Gastrocnemius medialis (tissue), 4 donors: ENCODE measurements at regions not wholly inside any gene's neighbourhood (a gene's known extent, or its start where the extent isn't known, plus 50 kb on each side); places are given as distances from the start of the nearest gene placed in this dataset.

Source experiments
- ATAC-seq, 2 donors: fragments of 150-250 bp; one replicate each; pipeline ENCODE4 v1.9.1; 2016
- DNase-seq, 2 donors: peaks; one replicate each; pipeline ENCODE4 v3.0.0-alpha.2; 2019
- H3K27ac ChIP-seq, 4 donors: fragments of 200-600 bp; sonication (generic); 1 replicate in 1 of 4; 2 replicates in 3 of 4; pipeline ENCODE4 v1.5.1; 2016 to 2018; ENCODE audit warnings: mild to moderate bottlenecking in 2 of 4, moderate library complexity in 1 of 4
- H3K27me3 ChIP-seq, 3 donors: fragments of 200-600 bp; sonication (generic) in 2 of 3; 1 replicate in 1 of 3; 2 replicates in 2 of 3; pipeline versions ENCODE4 v1.5.1 to v1.6.0; 2016 to 2019; ENCODE audit warnings: mild to moderate bottlenecking in 1 of 3, moderate library complexity in 1 of 3
- H3K36me3 ChIP-seq, 2 donors: fragments of 200-600 bp; sonication (generic) in 1 of 2; one replicate each; pipeline ENCODE4 v1.5.1; 2017 to 2018
- H3K4me1 ChIP-seq, 2 donors: fragments of 200-600 bp; sonication (generic) in 1 of 2; one replicate each; pipeline ENCODE4 v1.5.1; 2016 to 2017; ENCODE audit warnings: mild to moderate bottlenecking in 2 of 2
- H3K4me3 ChIP-seq, 4 donors: fragments of 200-600 bp; sonication (generic) in 3 of 4; 1 replicate in 1 of 4; 2 replicates in 3 of 4; pipeline ENCODE4 v1.5.1; 2016 to 2019; ENCODE audit warnings: mild to moderate bottlenecking in 2 of 4
- H3K9me3 ChIP-seq, 3 donors: fragments of 200-600 bp; sonication (generic) in 2 of 3; 1 replicate in 1 of 3; 2 replicates in 2 of 3; pipeline ENCODE4 v1.5.1; 2016 to 2019
- POLR2A ChIP-seq, 2 donors: fragments of 450-650 bp; IDR thresholded peaks; one replicate each; pipeline ENCODE4 v1.6.1; 2017; ENCODE audit warnings: antibody characterized with exemption in 2 of 2, mild to moderate bottlenecking in 2 of 2, moderate library complexity in 2 of 2
- in situ Hi-C, 4 donors: fragments of 200-750 bp; cut with MboI; loops; one replicate each; pipeline versions ENCODE4 v1.15.0 to v1.8.0; 2017; ENCODE audit warnings: low sequenced_read_pairs in 4 of 4
- intact Hi-C: fragments of 100-400 bp; cut with DNase I; formaldehyde crosslinking; loops from one replicate; pipeline ENCODE4 v1.15.1; 2023; ENCODE audit warnings: low total_unique reads
- TF ChIP-seq, protein P1 (sequence below), 5 experiments: fragments of 450-650 bp in 3 of 5; fragments of 200-600 bp in 2 of 5; sonication (generic) in 2 of 5; IDR thresholded peaks in 4 of 5; conservative IDR thresholded peaks in 1 of 5; 1 replicate in 4 of 5; 2 replicates in 1 of 5; pipeline ENCODE4 v1.5.1; 2016 to 2019; ENCODE audit warnings: antibody characterized with exemption in 5 of 5, mild to moderate bottlenecking in 3 of 5, moderate library complexity in 3 of 5

DNA sequence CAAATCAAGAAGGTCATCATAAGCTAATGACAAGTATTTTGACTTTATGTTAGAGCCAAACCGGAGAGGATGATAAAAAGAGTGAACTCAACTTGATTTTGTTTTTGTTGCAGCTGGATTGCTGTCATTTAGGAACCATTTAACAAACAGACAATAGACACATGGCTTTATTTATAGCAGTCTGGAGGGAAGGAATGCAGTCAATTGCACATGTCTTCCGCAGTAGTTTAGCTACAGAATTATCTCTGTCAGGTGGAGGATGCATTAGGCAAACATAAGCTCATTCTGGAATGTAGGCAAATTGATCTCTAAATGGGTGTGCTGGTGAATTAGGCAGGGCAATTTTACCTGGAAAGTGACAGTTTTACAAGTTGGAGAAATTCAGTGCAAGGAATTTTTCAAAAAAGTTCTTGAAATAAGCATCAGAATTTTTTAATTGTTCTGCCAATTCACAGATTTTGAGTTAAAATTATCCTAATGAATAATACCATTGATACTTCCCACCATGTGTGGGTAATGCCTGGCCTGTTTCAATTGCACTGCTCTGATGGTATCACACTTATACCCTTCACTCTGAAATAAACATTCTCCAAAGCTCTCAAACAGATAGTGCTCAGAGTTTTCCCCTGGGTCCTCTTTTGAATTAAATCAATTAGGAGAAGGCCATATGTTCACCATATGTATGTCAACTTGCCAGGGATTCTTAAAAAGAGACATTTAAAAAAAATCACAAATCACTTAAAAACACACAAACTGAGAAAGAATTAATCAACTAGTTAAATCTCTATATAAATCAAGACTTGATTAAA lies 318.3 kb downstream of the NDFIP2 start:
- in situ Hi-C loops: no loop called here
- no peak for ATAC-seq
- H3K4me3 ChIP-seq: no peak overlapping the region
- no peak for TF ChIP-seq POLR2A (IDR thresholded peaks at IDR 0.05)
- TF ChIP-seq, protein P1, sequence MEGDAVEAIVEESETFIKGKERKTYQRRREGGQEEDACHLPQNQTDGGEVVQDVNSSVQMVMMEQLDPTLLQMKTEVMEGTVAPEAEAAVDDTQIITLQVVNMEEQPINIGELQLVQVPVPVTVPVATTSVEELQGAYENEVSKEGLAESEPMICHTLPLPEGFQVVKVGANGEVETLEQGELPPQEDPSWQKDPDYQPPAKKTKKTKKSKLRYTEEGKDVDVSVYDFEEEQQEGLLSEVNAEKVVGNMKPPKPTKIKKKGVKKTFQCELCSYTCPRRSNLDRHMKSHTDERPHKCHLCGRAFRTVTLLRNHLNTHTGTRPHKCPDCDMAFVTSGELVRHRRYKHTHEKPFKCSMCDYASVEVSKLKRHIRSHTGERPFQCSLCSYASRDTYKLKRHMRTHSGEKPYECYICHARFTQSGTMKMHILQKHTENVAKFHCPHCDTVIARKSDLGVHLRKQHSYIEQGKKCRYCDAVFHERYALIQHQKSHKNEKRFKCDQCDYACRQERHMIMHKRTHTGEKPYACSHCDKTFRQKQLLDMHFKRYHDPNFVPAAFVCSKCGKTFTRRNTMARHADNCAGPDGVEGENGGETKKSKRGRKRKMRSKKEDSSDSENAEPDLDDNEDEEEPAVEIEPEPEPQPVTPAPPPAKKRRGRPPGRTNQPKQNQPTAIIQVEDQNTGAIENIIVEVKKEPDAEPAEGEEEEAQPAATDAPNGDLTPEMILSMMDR (IDR thresholded peaks at IDR 0.05 in 4 of 5, conservative IDR thresholded peaks at IDR 0.05 in 1 of 5): no peak
- H3K27me3 ChIP-seq: no peaks in the 10 kb centered on the region
- no peaks in the 10 kb centered on the region for H3K36me3 ChIP-seq
- no peaks in the 10 kb centered on the region for H3K9me3 ChIP-seq
- H3K4me1 ChIP-seq: peaks cover 0 to 3% of the 10 kb centered on the region in 2 donors
- intact Hi-C loops: no loop called here
- H3K27ac ChIP-seq: no peak overlapping the region
- DNase-seq: no peak

GRCh38 chr13:79796136-79796535 lies 315.2 kb downstream of the NDFIP2 start:
- intact Hi-C loops (no loop called here), in situ Hi-C loops (no loop called here)
- H3K27me3 ChIP-seq: no peaks in the 10 kb centered on the region
- no peaks in the 10 kb centered on the region for H3K36me3 ChIP-seq
- TF ChIP-seq, protein P1 (IDR thresholded peaks at IDR 0.05 in 4 of 5, conservative IDR thresholded peaks at IDR 0.05 in 1 of 5): no peak
- TF ChIP-seq POLR2A (IDR thresholded peaks at IDR 0.05): no peak
- no peak overlapping the region for H3K27ac ChIP-seq
- no peak overlapping the region for H3K4me3 ChIP-seq
- no peak for DNase-seq
- ATAC-seq: no peak
- peaks cover 0 to 3% of the 10 kb centered on the region in 2 donors for H3K4me1 ChIP-seq
- H3K9me3 ChIP-seq: no peaks in the 10 kb centered on the region

- Histone ChIP-seq H3K27me3 (no peaks in the 10 kb centered on the region), H3K36me3 (no peaks in the 10 kb centered on the region), H3K4me1 (peaks cover 0 to 3% of the 10 kb centered on the region in 2 donors), H3K4me3 (no peak overlapping the region), H3K27ac (no peak overlapping the region), H3K9me3 (peaks cover 0 to 3% (median 0%) of the 10 kb centered on the region in 3 donors)
- intact Hi-C loops (no loop called here), in situ Hi-C loops (no loop called here)
- DNase-seq: no peak
- TF ChIP-seq, protein P1 (IDR thresholded peaks at IDR 0.05 in 4 of 5, conservative IDR thresholded peaks at IDR 0.05 in 1 of 5): no peak
- TF ChIP-seq POLR2A (IDR thresholded peaks at IDR 0.05): no peak
- no peak for ATAC-seq
These were observed 314.0 kb downstream of the NDFIP2 start for GRCh38 chr13:79794931-79795330.

DNA sequence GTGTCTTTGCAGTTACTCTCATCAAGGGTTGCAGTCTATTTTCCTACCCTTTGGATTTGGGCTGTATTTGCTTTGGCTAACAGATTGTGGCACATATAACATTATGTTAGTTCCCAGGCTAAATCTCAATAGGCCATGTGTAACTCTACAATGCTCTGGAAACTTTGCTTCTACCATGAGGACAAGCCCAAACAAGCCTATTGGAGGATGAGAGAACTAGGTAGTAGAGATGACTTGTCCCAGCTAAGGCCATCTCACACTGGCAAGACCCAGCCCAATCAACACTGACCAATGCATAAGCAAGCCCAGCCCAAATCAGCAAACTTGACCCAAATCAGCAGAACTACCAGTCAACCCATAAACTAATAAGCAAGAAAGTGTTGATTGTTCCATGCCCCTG lies 311.8 kb downstream of the NDFIP2 start:
- intact Hi-C loops: no loop called here
- no peaks in the 10 kb centered on the region for H3K27me3 ChIP-seq

More for the DNA sequence above, 311.8 kb downstream of the NDFIP2 start:
- Histone ChIP-seq H3K4me3 (no peak overlapping the region), H3K4me1 (no peaks in the 10 kb centered on the region), H3K27ac (no peak overlapping the region), H3K9me3 (peaks cover 0 to 3% (median 0%) of the 10 kb centered on the region in 3 donors), H3K36me3 (no peaks in the 10 kb centered on the region)
- DNase-seq (no peak), ATAC-seq (no peak)
- in situ Hi-C loops: no loop called here
- TF ChIP-seq, protein P1 (IDR thresholded peaks at IDR 0.05 in 4 of 5, conservative IDR thresholded peaks at IDR 0.05 in 1 of 5): no peak
- TF ChIP-seq POLR2A (IDR thresholded peaks at IDR 0.05): no peak
